Inflammatory macrophage (primary cell): ENCODE measurements at regions not wholly inside any gene's neighbourhood (a gene's known extent, or its start where the extent isn't known, plus 50 kb on each side); places are given as distances from the start of the nearest gene placed in this dataset.
"Not testable (repeated sequence)": the region's sequence is repeated elsewhere in the genome, so short reads cannot be mapped to it uniquely, and the experiment has no call there.

ENCODE experiments used
- DNase-seq, 2 donors: peaks; one replicate each; pipeline ENCODE4 v3.0.0-alpha.2; 2020 to 2022

GRCh38 chr13:90565985-90566713 is 781.3 kb upstream of the MIR17HG start:
- no peak for DNase-seq

GRCh38 chr13:90568165-90568564 is 779.3 kb upstream of the MIR17HG start:
- no peak for DNase-seq

- no peak for DNase-seq
These were observed 771.4 kb upstream of the MIR17HG start for GRCh38 chr13:90576067-90576466.

- DNase-seq: no peak
These were observed 769.8 kb upstream of the MIR17HG start for GRCh38 chr13:90577726-90578125.

- DNase-seq: no peak
These were observed 762.1 kb upstream of the MIR17HG start for GRCh38 chr13:90585392-90585791.

GRCh38 chr13:90591260-90591926 is 756.1 kb upstream of the MIR17HG start:
- no peak for DNase-seq

GRCh38 chr13:90591927-90592268 is 755.6 kb upstream of the MIR17HG start:
- no peak for DNase-seq

- DNase-seq: no peak
These were observed 754.5 kb upstream of the MIR17HG start for GRCh38 chr13:90592943-90593342.

GRCh38 chr13:90594681-90595080 is 752.8 kb upstream of the MIR17HG start:
- no peak for DNase-seq

- no peak for DNase-seq
These were observed 741.8 kb upstream of the MIR17HG start for GRCh38 chr13:90605664-90606063.

GRCh38 chr13:90606921-90607320 is 740.6 kb upstream of the MIR17HG start:
- not testable (repeated sequence) for DNase-seq

GRCh38 chr13:90612391-90612790 is 735.1 kb upstream of the MIR17HG start:
- no peak for DNase-seq

- no peak for DNase-seq
These were observed 734.3 kb upstream of the MIR17HG start for GRCh38 chr13:90613076-90613795.

- DNase-seq: no peak
These were observed 732.3 kb upstream of the MIR17HG start for GRCh38 chr13:90615236-90615635.

- no peak for DNase-seq
These were observed 731.7 kb upstream of the MIR17HG start for GRCh38 chr13:90615767-90616166.

- DNase-seq: no peak
These were observed 729.4 kb upstream of the MIR17HG start for GRCh38 chr13:90618133-90618532.

- no peak for DNase-seq
These were observed 724.9 kb upstream of the MIR17HG start for GRCh38 chr13:90622541-90622940.

GRCh38 chr13:90623318-90624011 is 724.0 kb upstream of the MIR17HG start:
- no peak for DNase-seq

GRCh38 chr13:90627813-90628212 is 719.7 kb upstream of the MIR17HG start:
- no peak for DNase-seq

- no peak for DNase-seq
These were observed 719.0 kb upstream of the MIR17HG start for GRCh38 chr13:90628471-90628870.

GRCh38 chr13:90630716-90631115 is 716.8 kb upstream of the MIR17HG start:
- no peak for DNase-seq

- no peak for DNase-seq
These were observed 715.3 kb upstream of the MIR17HG start for GRCh38 chr13:90632184-90632583.

GRCh38 chr13:90633849-90634248 is 713.6 kb upstream of the MIR17HG start:
- no peak for DNase-seq
